HG03103 (cell line): ENCODE measurements at regions not wholly inside any gene's neighbourhood (a gene's known extent, or its start where the extent isn't known, plus 50 kb on each side); places are given as distances from the start of the nearest gene placed in this dataset.

Experiments
- ATAC-seq: cut with Tn5 transposase; IDR thresholded peaks from one replicate; pipeline ENCODE4 v1.9.1; 2021; ENCODE audit warnings: low read depth; ENCODE audit not compliant: unreplicated experiment

DNA sequence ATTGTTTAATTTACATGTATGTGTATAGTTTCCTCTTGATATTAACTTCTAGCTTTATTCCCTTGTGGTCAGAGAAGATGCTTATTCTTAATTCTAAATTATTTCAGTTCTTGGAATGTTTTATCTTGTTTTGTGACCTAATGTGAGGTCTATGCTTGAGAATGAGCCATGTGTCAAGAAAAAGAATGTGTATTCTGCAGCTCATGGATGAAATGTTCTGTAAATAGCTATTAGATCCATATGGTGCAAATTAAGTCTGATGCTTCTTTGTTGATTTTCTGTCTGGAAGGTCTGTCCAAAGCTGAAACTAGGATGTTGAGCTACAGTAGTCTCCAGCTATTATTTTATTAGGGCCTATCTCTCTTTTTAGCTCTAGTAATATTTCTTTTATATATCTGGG, 187.3 kb upstream of the RASGEF1B start:
- ATAC-seq: no peak

DNA sequence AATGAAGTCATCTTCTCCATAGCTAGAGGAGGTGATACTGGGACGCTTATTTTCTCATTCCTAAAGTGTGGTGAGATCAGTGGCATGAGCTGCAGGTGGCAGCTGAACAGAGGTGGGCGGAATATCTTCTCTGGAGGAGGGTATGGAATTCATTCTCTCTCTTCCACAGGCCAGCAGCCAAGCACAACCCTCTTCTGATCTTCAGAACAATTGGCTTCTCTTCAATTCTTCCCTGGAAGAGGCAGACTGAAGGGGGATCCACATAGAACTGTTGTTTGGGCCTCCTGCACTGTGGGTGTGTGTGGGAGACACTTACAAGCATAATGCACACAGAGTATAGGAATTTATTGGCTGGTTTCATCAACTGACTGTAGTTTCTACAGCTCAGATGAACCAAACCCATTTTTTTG, 180.4 kb upstream of the RASGEF1B start:
- no peak for ATAC-seq

DNA sequence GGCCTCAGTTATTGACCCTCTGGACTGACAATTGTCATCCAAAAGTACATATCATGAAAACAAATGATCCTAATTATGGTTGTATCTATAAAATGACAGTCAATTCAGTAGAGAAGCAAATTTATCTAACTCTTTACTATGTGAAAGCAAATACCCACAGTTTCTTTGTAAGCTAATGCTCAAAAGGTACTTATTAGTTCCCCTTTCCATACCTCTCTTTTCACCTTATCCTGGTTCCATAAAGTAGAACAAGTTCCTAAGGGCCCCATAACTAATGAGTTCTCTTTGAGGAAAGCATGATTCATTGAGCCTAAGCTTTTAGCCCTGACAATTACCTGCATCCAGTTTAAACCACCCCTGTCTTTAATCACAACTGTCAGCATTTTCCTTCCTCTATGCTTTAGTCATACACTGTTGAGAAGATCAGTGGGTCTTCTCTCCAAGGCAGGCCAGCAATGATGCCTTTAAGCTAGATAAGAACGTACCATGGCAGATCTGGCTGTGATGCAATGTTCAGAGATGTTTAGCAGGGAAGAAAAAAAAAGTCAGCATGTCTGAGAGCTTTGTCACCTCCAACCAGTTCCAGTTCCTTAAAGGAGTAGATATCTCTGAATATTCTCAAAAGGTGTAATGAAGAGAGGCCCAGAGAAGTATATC, 179.7 kb upstream of the RASGEF1B start:
- ATAC-seq: no peak

DNA sequence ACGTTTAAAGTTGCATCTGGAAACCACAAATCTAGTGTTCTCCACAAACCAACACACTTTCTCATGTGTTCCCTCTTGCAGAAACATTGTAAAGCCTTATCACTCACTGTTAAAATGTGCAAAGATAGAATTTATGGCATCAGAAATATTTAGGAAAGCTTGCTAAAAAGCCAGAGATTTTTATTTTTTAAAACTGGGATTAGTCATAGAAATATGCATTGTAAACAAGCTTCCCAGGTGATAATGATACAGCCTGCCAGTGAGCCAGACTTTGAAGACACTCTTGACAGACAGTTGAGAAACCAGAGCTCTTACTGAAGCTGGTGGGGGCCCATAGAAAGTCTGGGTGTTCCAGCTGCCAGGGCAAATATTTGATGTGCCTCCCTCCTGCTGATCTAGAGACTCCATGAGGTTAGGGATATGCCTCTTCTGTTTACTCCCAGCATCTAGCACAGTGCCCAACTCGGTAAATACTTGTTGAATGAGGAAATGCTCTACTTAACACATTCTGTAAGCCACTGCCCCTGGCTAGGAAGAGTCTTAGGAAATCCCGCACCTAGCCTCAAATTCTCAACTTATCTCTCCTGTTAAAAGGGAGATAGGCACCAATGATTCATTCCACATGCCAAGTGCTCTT, 179.0 kb upstream of the RASGEF1B start:
- ATAC-seq: no peak

DNA sequence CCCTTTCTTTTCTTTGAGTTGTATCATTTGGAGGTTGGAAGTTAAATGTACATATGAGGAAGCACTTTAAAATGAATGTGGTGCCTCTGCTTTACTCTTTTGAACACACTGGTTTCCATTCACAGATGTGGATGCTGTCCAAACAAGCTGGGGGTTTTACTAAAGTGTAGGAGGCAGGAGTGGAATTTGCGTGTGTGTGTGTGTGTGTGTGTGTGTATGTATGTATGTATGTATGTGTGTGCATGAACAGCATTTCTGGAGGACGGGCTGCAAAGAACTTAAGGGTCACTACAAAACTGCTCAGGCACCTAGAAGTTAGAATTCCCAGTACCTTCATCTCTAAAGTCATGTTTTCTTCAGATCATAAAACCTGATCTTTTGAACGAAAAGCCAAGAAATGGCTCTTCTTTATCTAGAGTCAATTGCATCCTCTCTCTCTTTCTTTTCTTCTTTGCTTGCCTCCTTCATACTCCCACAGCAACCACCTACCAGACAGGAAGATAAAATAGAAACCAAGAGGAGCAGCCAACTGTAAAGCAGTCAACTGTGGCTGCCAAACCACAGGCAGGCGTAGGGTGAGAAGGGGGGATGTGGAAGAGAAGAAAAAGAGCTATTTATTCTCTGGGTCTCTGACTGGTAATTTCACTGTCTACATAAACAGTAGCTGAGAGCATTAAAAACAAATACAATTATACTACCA, 177.0 kb upstream of the RASGEF1B start:
- peak; percentile 98 for ATAC-seq

DNA sequence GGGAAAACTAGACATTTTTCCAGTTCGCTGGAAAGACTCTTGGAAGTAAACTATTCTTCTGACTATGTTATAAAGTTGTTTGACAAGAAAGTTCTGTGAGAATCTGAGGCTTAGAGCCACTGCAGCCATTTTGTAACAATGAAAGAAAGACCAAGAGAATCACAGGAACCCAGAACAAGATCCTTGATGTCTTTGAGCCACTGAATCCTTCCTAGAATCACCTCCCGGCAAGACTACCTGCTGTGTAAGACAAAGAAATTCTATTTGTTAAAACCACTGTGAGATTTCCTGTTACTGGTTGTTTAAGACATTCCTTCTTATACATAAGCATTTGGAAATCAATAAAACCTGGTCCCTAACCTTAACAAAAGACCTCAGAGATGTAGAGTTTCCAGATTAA, 175.7 kb upstream of the RASGEF1B start:
- ATAC-seq: no peak

DNA sequence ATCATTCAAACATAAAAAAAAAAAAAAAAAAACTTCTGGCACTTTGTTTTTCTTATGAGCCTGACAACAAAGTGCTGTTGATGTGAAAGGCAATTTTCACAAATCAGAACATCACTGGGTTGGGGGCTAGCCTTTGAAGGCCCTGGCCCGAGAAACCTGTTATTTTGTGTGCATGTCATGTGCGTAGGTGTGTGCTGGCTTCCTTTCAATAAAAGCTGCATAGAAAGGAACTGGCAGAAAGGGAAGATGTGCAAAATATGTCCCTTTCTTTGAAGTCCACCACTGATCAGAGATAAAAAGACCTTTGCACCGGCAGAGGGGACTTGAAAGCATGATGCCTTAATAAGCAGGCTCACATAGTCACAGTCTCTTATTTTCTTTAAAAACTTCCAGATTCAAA, 170.8 kb upstream of the RASGEF1B start:
- ATAC-seq: no peak

DNA sequence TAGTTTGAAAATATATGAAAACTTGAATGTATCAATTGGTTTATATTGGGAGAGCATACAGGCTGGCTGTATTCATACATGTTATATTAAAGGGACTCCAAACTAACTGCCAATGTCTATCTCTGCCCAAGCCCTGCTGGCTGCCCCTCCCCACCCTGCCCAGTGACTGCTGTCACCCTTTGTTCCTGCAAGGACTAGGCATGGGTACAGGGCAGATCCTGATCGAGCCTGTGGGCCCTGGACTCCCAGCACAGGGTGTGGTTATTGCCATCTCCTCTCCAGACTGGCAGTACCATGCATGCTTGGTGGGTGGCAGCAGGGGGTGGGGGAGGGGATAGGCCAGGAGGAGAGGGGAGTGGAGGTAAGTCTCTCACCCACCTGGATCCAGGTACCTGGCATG, 167.5 kb upstream of the RASGEF1B start:
- no peak for ATAC-seq

DNA sequence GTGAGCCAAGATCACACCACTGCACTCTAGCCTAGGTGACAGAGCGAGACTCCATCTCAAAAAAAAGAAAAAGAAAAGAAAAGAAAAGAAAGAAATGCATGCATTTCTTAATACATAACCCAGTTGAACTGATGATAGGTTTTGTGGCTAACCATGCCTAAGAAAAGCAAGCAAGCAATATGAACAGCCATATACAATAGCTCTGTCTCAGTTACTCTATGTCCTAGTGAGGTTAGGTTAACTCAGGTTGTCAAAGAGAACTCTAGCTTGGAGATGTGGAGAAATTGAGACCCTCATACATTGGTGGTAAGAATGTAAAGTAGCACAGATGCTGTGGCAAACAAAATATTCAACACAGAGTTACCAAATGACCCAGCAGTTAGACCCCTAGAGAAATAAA, 167.0 kb upstream of the RASGEF1B start:
- ATAC-seq: no peak

DNA sequence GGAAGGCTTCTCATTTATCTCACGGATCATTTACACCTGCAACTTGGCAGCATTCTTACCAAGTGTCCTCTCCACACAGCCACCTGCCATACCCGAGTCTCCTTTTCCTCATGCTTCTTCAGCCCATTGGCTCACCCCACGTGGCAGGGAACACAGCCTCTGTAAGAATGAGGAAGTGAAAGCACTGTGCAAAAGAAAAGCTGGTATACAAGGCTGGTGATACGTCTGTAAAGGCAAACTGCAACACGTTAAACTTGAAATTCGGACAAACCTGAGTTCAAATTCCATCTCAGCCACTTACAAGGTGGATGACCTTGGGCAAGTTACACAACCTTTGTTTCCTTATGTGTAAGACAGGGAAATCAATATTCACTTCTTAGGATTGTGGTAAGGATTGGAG, 164.0 kb upstream of the RASGEF1B start:
- peak; percentile 84 for ATAC-seq

DNA sequence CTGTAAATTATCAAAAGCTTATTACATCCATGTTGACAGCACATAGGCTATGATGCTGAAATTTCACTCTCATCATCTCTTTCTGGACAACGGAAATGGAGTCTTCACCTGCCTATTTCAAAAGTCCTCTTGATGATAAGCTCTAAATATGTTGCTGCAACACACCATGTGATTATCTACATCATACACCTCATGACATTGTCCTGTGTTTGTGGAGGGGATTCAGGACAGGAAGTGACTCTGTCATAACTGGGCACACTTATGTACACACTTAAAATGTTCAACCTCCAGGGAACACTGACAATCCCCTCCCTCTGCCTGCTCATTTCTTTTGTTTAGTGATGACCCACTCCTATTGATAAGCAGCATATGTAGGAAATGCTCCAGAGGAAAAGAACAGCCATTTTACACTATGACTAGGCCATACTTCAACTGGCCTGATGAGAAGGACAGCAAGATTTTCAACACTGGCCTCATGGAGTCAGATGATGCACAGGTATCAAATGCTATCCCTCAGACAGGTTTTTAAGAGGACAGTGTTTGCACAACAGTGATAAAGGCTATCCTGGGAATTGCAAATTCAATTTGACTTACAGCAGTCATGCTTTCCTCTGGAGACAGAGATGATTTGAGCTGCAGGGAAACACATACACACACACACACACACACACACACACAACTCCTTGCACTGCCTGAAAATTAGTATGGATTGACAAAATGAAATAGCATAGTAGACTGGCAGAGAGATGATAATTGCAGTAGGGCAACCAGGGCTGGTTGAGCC, 163.3 kb upstream of the RASGEF1B start:
- no peak for ATAC-seq

DNA sequence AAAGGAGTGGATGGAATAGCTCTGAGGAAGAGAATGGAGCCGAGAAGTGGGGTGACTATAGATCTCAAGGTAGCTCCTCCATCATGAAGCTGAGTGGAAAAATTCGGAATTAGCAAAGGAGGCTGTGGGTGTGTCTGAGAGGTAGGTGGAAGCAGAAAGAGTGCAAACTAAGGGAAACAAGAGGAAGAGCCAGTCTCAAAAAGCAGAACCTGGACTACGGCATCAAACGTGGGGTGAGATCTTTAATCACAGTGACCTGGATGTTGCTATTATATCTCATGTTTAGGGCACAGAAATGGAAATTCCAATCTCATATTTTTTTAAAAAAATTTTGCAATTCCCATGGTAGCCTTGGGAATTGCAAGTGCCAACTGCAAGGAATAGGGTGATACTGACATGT, 162.5 kb upstream of the RASGEF1B start:
- ATAC-seq: no peak

DNA sequence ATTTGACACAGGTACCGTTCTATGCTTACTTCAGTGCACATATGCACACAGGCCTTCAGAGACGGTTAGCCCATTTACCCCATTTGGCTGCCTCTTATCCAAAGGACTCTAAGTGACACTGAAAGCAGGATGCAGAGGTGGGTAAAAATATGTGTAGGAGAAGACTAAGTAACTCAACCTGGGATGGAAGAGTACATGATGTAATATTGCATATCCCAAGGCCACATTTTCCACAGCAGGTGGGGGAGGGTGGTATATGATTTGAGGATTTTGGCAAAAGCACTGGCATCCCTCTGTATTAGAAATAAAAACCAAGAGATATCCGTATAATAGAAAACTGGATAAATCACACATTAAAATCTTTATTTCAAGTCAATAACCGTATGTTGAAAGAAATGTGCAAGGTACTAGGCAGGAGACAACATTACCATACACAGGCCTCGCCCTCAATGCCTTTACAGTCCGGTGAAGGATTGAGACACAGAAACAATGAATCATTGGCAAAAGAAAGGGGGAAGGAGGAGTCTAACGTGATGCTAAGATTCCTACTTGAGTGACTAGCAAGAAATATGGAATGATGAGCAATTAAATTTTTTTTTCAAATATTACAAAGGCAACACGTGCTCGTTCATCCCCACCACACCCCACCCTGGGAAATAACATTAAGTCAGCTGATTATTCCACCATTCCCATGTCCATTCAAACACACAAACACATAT, 161.0 kb upstream of the RASGEF1B start:
- no peak for ATAC-seq

DNA sequence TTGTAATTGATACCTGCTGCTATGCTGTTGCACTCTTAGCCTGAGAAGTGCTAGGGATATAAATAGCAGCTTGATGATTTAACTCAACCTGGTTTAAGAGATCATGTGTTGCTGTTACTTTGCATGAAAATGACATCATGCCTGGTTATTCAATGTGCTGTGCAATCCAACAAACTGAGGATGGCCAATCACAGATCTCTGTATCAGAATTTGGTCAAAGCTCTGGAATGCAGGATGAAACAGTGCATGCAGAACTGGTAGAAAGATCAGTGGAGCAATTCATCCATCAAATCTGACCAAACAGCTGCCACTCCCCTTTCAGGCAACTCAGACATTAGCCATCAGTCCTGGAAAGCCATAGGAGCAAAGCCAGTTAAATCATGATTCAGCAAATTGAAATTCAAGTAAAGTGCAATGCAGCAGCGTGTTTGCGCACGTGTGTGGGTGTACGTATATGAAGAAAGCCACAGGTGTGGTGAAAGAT, 160.3 kb upstream of the RASGEF1B start:
- no peak for ATAC-seq

DNA sequence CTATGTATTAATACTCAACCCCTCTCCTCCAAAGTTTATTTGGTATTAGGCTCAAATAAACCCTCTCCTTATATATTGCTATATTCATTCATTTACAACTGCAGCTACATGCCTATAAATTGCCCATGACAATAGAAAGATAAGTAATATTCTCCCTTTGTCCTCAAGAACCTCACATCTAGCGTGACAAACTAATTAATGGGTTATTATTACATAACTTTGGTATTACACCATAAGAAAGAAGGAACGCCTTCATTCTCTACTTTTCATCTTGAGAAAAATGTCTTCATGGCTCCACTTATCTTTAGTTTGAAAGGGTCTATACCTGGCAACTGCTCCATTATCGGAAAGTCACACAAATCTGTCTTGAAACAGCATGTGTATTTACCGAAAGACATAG, 157.7 kb upstream of the RASGEF1B start:
- ATAC-seq: no peak

DNA sequence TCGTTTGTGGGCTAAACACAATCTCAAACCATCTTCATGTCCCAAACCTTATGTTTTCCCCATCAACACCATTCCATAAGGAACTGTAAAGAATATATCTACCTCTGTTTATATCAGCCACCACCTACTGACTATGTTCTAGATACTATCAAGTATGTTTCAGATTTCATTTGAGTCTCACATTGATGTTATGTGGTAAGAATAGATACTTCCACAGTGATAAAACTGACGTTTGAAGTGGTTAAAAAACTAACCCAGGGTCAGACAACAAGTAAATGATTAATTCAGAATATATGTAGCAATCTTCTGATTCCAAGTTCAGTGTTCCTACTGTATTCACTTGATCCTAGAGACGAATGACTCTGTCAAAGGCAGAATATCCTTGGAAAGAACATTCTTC, 156.8 kb upstream of the RASGEF1B start:
- no peak for ATAC-seq

DNA sequence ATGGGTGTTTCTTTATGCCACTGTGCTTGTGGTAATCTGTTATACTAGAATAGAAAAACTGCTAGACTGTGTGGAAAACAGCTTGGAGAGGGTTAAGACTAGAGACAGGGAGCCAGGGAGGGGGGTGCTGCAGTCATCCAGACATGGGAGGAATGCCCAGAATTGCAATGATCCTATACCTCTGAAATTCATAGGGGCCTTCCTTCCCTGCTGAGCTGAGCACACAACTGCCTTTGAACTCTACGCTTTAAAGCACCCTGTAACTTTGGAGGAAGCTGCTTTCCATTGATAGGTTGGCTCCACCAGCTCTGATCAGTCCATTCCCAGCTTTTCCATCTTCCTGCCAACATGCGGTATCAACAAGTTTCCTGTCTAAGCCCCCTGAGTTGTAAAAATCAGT, 155.9 kb upstream of the RASGEF1B start:
- no peak for ATAC-seq

DNA sequence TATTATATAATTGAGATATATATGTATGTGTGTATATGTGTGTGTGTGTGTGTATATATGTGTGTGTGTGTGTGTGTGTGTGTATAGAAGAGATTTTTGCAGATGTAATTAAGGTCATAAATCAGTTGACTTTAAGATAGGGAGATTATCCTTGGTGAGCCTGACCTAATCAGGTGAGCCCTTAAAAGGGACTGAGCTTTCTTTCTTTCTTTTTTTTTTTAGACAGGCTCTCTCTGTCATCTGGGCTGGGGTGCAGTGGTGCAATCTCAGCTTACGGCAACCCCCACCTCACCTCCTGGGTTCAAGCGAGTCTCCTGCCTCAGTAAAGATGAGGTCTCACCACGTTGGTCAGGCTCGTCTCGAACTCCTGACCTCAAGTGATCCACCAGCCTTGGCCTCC, 155.1 kb upstream of the RASGEF1B start:
- no peak for ATAC-seq

DNA sequence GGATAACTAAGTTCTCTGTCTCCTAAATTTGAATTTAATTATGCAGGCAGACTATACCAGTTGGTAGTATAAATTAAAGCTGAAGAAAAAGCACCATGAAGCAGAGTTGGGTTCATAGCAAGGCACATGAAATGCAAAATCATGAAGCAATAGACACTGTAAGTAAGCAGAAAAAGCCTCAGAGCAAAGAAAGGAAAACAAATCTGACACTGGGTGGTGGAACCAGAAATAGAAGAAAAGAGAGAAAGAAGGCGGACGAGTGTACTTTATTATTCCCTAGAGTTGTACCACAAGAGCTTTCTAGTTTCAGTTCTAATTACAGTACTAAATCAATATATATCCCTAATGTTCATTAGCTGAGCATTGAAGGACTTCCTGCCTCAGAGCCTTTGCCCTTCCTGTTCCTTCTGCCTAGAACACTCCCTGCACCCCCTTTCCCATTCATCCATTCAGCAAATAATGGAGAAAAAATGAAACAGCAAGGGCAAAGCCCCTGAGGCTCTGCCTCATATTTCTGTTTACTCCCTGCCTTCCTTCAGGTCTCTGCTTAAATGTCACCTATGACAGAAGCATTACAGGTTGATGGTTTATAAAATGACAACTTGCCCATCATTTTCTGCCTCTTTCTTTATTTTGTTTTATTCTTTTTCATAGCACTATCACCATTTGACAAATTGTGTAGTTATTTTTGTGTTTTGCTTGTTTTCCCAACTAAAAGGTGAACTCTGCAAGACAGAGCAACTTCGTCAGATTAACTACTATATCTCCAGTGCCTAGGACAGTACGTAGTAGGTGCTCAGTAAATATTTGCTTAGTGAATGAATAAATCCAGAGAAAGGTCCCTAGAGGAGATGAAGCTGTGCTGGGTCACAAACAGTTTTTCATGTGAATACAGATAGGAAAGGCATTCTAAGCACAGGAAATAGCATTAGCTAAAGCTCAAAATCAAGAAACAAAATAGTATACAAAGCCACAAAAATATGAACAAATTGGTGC, 154.0 kb upstream of the RASGEF1B start:
- no peak for ATAC-seq
